ENCODE measurements at regions not wholly inside any gene's neighbourhood (a gene's known extent, or its start where the extent isn't known, plus 50 kb on each side); places are given as distances from the start of the nearest gene placed in this dataset.

DNA sequence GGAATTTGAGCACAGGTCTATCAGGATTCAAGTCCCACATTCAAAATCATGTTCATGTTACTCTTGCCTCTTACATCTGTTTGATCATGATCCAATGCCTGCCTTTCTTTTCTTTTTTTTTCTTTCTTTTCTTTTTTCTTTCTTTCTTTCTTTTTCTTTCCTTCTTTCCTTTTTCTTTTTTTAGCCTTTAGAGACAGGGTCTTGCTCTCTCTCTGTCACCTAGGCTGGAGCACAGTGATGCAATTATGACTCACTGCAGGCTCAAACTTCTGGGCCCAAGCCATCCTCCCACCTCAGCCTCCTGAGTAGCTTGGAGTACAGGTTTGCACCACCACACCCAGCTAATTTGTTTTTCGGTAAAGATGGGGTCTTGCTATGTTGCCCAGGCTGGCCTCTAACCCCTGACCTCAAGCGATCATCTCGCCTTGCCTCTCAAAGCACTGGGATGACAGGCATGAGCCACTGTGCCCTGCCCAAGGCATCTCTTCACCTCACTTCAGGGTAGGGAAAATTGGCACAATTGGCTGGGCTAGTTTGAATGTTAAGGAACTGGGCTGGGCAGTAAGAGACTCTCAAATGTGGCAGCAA lies 359.2 kb downstream of the FBXW7 start:
- Histone ChIP-seq H3K4me2 (no peak overlapping the region), H4K20me1 (ENCODE audit: low read depth) (no peaks in the 10 kb centered on the region), H3F3A (ENCODE audit: low read depth) (no peaks in the 10 kb centered on the region), H3K36me3 (no peaks in the 10 kb centered on the region), H3K4me3 (no peak overlapping the region), H3K27ac (no peak overlapping the region), H3K9ac (no peak overlapping the region), H3K4me1 (no peaks in the 10 kb centered on the region), H2AFZ (replicated peaks) (no peak overlapping the region), H3K9me3 (ENCODE audit: low read depth) (no peaks in the 10 kb centered on the region), H3K79me2 (ENCODE audit: low read depth) (no peaks in the 10 kb centered on the region), H3K27me3 (no peaks in the 10 kb centered on the region)
- Mint-ChIP-seq H3K27me3 (ENCODE audit: insufficient read depth, low read depth) (no peaks in the 10 kb centered on the region), H3K4me1 (no peaks in the 10 kb centered on the region), H3K27ac (no peak overlapping the region), H3K9me3 (no peaks in the 10 kb centered on the region), H3K36me3 (no peaks in the 10 kb centered on the region), H3K4me3 (no peak overlapping the region)
- no peak for DNase-seq (ENCODE audit: low spot score)
- TF ChIP-seq CTCF (IDR thresholded peaks at IDR 0.05) (no peak), EZH2 (IDR thresholded peaks at IDR 0.05) (no peak), EZH2phosphoT487 (IDR thresholded peaks at IDR 0.05) (no peak)

- H3K79me2 ChIP-seq (ENCODE audit: low read depth), result no peaks in the 10 kb centered on the region
- no peak overlapping the region for H3K4me3 ChIP-seq
- Mint-ChIP-seq H3K4me1 (no peaks in the 10 kb centered on the region), H3K27ac (no peak overlapping the region), H3K27me3 (ENCODE audit: insufficient read depth, low read depth) (no peaks in the 10 kb centered on the region), H3K9me3 (no peaks in the 10 kb centered on the region), H3K36me3 (no peaks in the 10 kb centered on the region), H3K4me3 (no peak overlapping the region)
- no peak overlapping the region for H2AFZ ChIP-seq (replicated peaks)
- H3K4me2 ChIP-seq, result no peak overlapping the region
- H3K36me3 ChIP-seq, result no peaks in the 10 kb centered on the region
- no peaks in the 10 kb centered on the region for H3K4me1 ChIP-seq
- no peaks in the 10 kb centered on the region for H3K9me3 ChIP-seq (ENCODE audit: low read depth)
- H3K27ac ChIP-seq, result no peak overlapping the region
- TF ChIP-seq CTCF (IDR thresholded peaks at IDR 0.05), result no peak
- TF ChIP-seq EZH2 (IDR thresholded peaks at IDR 0.05), result no peak
- TF ChIP-seq EZH2phosphoT487 (IDR thresholded peaks at IDR 0.05), result no peak
- H4K20me1 ChIP-seq (ENCODE audit: low read depth), result no peaks in the 10 kb centered on the region
- DNase-seq (ENCODE audit: low spot score), result no peak
- H3F3A ChIP-seq (ENCODE audit: low read depth), result no peaks in the 10 kb centered on the region
- no peak overlapping the region for H3K9ac ChIP-seq
- no peaks in the 10 kb centered on the region for H3K27me3 ChIP-seq
Measured at GRCh38 chr4:152175586-152175985, 360.3 kb downstream of the FBXW7 start.

DNA sequence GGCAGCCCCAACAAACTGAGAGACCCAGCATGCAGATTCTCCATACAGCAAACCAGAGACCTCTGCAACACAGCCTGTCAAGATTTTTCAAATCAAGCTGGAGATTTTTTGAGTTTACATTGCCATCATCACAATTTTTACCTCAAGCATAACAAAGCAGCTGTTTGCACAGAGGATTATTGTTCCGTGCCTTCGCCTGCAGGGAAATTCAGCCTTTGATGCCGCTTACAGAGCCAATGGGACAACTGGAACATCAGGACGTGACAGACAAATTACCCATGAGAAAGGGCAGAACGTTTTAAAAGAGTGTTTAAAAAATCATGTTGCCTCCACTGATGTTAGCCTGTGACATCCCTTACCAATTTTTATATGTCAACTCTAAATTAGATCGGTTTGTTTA lies 363.7 kb downstream of the FBXW7 start:
- Mint-ChIP-seq H3K27me3 (ENCODE audit: insufficient read depth, low read depth) (peaks cover 3% of the 10 kb centered on the region), H3K27ac (no peak overlapping the region), H3K4me3 (no peak overlapping the region), H3K9me3 (no peaks in the 10 kb centered on the region), H3K4me1 (peaks cover 2% of the 10 kb centered on the region), H3K36me3 (no peaks in the 10 kb centered on the region)
- Histone ChIP-seq H3K27me3 (no peaks in the 10 kb centered on the region), H2AFZ (replicated peaks) (no peak overlapping the region), H3K4me3 (no peak overlapping the region), H3K27ac (no peak overlapping the region), H3K4me2 (no peak overlapping the region), H3K9ac (no peak overlapping the region), H3K36me3 (no peaks in the 10 kb centered on the region), H3K4me1 (no peaks in the 10 kb centered on the region), H3F3A (ENCODE audit: low read depth) (no peaks in the 10 kb centered on the region), H3K9me3 (ENCODE audit: low read depth) (no peaks in the 10 kb centered on the region), H3K79me2 (ENCODE audit: low read depth) (no peaks in the 10 kb centered on the region), H4K20me1 (ENCODE audit: low read depth) (no peaks in the 10 kb centered on the region)
- no peak for DNase-seq (ENCODE audit: low spot score)
- no peak for TF ChIP-seq EZH2phosphoT487 (IDR thresholded peaks at IDR 0.05)
- no peak for TF ChIP-seq EZH2 (IDR thresholded peaks at IDR 0.05)
- no peak for TF ChIP-seq CTCF (IDR thresholded peaks at IDR 0.05)
